HFFc6 (cell line): ENCODE measurements at regions not wholly inside any gene's neighbourhood (a gene's known extent, or its start where the extent isn't known, plus 50 kb on each side); places are given as distances from the start of the nearest gene placed in this dataset.

Source experiments
- DNase-seq: peaks from one replicate; pipeline ENCODE4 v3.0.0-alpha.2; 2018
- H3K27ac Mint-ChIP-seq: 2 replicates; pipeline ENCODE4 v1.8.0; 2020; ENCODE audit warnings: mild to moderate bottlenecking, mixed read lengths
- H3K27me3 Mint-ChIP-seq: 2 replicates; pipeline ENCODE4 v1.8.0; 2021; ENCODE audit warnings: mild to moderate bottlenecking, moderate library complexity, mixed read lengths; ENCODE audit not compliant: insufficient read depth
- H3K36me3 Mint-ChIP-seq: 2 replicates; pipeline ENCODE4 v1.8.0; 2021; ENCODE audit warnings: low read depth, mixed read lengths
- H3K4me1 Mint-ChIP-seq: 2 replicates; pipeline ENCODE4 v1.8.0; 2020; ENCODE audit warnings: low read depth, mixed read lengths
- H3K4me3 Mint-ChIP-seq: 2 replicates; pipeline ENCODE4 v1.8.0; 2020; ENCODE audit warnings: mild to moderate bottlenecking, moderate library complexity, mixed read lengths
- H3K9me3 Mint-ChIP-seq: 2 replicates; pipeline ENCODE4 v1.8.0; 2020; ENCODE audit warnings: mild to moderate bottlenecking, mixed read lengths
- TF ChIP-seq, protein P1 (sequence below): fragments of 200-600 bp; sonication (generic); IDR thresholded peaks from 2 replicates; pipeline ENCODE4 v1.5.0; 2021; ENCODE audit warnings: antibody characterized with exemption, mild to moderate bottlenecking

DNA sequence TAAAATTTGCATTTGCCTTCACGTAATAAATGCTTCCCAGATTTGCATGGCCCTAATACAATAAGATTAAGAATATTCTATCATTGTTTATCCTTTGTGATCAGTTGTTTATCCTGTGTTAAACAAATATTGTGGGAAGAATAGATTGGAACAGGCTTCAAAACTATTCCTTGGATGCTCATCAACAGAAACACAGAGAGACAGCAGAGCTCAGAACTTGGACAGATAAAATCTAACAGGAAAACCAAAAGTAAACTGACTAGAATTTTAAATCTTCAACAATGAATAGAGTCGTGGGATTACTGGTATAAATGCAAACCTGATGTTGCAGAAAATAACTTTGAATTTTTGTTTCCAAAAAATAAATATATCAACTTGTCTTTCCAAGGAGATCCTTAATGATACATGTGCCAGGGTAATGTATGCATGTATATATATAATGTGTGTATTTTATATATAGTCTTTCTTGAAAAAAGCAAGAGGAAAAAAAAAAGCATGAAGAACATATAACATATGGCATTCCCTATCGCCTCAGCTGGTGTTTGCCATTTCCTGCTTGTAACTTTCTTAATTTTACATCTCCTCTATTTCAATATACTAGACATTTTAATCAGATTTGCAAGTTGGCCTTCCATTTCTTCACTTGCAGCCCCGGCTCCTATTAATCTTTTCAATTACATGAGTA lies 59.9 kb upstream of the TANK start:
- Mint-ChIP-seq H3K36me3 (peaks cover 5% of the 10 kb centered on the region; the same call in 1 of the 2 replicates), H3K27me3 (no peaks in the 10 kb centered on the region), H3K4me3 (no peak overlapping the region), H3K9me3 (no peaks in the 10 kb centered on the region), H3K4me1 (peaks cover 25% of the 10 kb centered on the region), H3K27ac (no peak overlapping the region)
- TF ChIP-seq, protein P1, sequence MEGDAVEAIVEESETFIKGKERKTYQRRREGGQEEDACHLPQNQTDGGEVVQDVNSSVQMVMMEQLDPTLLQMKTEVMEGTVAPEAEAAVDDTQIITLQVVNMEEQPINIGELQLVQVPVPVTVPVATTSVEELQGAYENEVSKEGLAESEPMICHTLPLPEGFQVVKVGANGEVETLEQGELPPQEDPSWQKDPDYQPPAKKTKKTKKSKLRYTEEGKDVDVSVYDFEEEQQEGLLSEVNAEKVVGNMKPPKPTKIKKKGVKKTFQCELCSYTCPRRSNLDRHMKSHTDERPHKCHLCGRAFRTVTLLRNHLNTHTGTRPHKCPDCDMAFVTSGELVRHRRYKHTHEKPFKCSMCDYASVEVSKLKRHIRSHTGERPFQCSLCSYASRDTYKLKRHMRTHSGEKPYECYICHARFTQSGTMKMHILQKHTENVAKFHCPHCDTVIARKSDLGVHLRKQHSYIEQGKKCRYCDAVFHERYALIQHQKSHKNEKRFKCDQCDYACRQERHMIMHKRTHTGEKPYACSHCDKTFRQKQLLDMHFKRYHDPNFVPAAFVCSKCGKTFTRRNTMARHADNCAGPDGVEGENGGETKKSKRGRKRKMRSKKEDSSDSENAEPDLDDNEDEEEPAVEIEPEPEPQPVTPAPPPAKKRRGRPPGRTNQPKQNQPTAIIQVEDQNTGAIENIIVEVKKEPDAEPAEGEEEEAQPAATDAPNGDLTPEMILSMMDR: no peak
- DNase-seq: no peak

DNA sequence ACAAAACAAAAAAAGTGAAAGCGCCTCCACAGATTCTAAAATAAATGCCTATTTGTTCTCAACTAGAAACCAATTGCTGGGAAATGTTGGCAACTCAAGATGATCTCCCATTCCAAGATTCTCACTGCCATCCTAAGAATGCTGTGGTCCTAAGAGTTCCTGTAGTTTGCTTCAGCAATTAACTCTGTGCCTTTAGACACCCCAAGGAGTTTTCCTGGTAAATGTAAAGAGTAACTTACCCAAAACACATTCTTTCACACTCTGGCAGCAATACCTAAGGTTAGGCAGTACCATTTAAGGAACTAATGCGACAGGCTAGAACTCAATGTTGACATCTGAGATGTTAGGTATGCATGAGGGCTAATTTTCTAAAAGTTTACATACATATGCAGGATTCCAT lies 58.8 kb upstream of the TANK start:
- H3K36me3 Mint-ChIP-seq: peaks cover 5% of the 10 kb centered on the region; the same call in 1 of the 2 replicates
- H3K4me1 Mint-ChIP-seq: peaks cover 25% of the 10 kb centered on the region
- no peak overlapping the region for H3K4me3 Mint-ChIP-seq
- H3K9me3 Mint-ChIP-seq: no peaks in the 10 kb centered on the region
- TF ChIP-seq, protein P1: no peak
- H3K27me3 Mint-ChIP-seq: no peaks in the 10 kb centered on the region
- DNase-seq: no peak
- no peak overlapping the region for H3K27ac Mint-ChIP-seq

DNA sequence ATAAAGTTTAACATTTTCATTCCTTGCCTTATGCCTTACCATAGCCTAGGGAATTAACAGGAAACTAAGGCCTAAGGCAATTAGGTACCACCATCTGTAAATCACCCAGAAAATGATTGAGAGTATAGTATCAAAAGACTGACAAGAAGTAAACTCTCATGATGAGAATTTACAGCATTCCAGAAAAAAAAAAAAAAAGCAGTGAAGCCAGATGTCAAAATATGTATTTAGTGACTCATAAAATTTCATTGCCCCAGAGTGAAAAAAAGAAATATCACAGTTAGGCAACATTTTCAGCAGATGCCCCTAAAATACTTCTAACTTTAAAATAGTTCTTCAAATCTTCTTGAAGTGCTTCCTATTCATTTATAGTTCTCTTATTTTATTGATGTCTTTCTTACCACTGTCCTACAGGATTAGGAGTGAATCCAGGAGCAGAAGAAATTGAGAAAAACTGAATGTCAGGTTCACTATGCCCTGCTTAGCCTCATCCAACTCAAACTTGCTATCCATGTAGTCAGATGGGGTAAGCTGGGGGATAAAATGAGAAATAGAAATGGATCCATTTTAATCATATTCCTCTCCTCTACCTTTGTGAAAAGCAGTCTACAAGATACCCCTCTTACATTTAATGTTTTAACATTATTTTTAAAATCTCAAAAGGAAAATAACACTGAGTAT lies 57.3 kb upstream of the TANK start:
- Mint-ChIP-seq H3K27ac (no peak overlapping the region), H3K4me3 (no peak overlapping the region), H3K27me3 (no peaks in the 10 kb centered on the region; the same call in 1 of the 2 replicates), H3K9me3 (no peaks in the 10 kb centered on the region), H3K36me3 (peaks cover 5% of the 10 kb centered on the region; the same call in 1 of the 2 replicates), H3K4me1 (peaks cover 25% of the 10 kb centered on the region)
- DNase-seq: no peak
- TF ChIP-seq, protein P1: no peak

DNA sequence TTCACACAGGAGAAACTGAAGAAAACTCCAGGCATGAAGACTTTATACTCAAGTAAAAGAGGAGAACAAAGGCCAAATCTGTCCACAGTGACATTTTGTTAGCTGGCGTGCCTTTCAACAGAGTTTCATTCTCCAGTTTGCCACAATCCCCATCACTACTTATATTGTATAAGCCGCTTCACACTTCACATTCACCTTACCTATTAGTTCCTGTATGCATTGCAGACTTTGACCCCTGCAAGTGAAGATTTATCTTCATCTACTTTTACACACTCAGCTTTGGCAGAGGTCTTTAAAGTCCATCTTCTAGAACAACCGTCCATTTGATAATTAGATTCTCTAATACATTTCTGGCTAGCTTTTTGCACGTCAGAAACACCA lies 56.8 kb upstream of the TANK start:
- peaks cover 25% of the 10 kb centered on the region for H3K4me1 Mint-ChIP-seq
- no peak overlapping the region for H3K4me3 Mint-ChIP-seq
- H3K27me3 Mint-ChIP-seq: no peaks in the 10 kb centered on the region; the same call in 1 of the 2 replicates
- DNase-seq: no peak
- no peak overlapping the region for H3K27ac Mint-ChIP-seq
- TF ChIP-seq, protein P1: no peak
- peaks cover 4% of the 10 kb centered on the region; the same call in 1 of the 2 replicates for H3K36me3 Mint-ChIP-seq
- H3K9me3 Mint-ChIP-seq: no peaks in the 10 kb centered on the region

DNA sequence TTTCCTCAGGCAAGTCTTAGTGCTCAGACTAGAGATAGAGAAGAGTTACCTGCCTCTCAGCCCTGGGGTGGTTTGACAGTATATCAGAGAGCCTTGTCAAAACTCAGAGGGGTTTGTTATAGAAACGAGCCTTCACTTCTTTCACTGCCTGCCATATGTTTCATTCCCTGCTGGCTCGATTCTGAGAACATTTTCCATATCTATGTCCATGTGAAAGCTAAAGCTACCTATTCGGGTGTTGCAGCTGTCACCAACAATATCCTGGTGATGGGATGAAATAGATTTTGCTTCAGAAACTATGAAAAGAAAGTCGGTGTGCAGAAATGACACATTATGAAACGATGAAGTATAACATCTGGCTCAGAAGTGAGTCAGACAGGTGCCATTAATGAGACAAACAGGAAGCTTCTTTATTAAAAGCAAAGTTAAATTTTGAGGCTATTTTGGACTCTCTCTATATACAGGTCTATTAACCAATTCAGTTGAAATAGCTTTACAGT lies 56.1 kb upstream of the TANK start:
- DNase-seq: no peak
- Mint-ChIP-seq H3K27me3 (no peaks in the 10 kb centered on the region; the same call in 1 of the 2 replicates), H3K27ac (no peak overlapping the region), H3K4me3 (no peak overlapping the region), H3K4me1 (peaks cover 25% of the 10 kb centered on the region), H3K36me3 (no peaks in the 10 kb centered on the region), H3K9me3 (no peaks in the 10 kb centered on the region)
- TF ChIP-seq, protein P1: no peak
